Stimulated activated CD4-positive, alpha-beta T cell treated with anti-CD3 and anti-CD28 coated beads, Interleukin-2, amount 100 ng/mL, for 4 hours (primary cell): ENCODE measurements at regions not wholly inside any gene's neighbourhood (a gene's known extent, or its start where the extent isn't known, plus 50 kb on each side); places are given as distances from the start of the nearest gene placed in this dataset.
"Not testable (repeated sequence)": the region's sequence is repeated elsewhere in the genome, so short reads cannot be mapped to it uniquely, and the experiment has no call there.

Experiments
- DNase-seq: peaks from one replicate; pipeline ENCODE4 v3.0.0-alpha.2; 2020; ENCODE audit warnings: low read depth

DNA sequence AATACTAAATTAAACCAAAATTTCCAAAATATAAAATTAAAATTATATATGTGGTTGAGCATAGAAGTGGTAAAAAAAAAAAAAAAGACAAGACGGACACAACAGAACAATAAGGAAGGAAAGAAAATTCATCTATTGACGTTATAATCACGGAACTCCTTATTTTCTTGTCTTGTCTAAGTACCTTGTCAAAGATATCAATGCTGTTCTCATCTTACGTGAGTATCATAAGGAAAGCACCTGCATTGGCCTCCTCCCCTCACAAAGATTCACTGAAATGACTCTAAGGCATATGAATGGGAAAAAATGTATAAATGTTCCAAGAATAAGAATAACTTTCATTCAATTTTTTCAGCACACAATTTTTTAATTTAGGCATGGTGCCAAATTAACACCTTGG lies 135.4 kb downstream of the PPP1R3A start:
- DNase-seq = no peak

DNA sequence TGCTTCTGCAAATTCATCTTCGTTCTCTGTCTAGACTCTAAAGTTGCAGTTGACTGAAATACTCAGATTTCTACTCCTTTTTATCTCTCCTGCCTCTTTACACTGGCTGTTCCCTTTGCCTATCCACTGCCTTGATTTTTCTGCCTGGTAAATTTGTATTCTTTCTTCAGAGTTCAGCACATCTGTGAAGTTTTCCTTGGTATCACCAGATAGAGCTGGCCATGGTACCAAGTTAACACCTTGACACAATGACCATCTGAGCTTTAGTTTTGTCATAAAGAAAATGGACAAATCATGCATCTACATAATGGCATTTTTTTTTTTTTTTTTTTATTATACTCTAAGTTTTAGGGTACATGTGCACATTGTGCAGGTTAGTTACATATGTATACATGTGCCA lies 143.0 kb downstream of the PPP1R3A start:
- no peak for DNase-seq

DNA sequence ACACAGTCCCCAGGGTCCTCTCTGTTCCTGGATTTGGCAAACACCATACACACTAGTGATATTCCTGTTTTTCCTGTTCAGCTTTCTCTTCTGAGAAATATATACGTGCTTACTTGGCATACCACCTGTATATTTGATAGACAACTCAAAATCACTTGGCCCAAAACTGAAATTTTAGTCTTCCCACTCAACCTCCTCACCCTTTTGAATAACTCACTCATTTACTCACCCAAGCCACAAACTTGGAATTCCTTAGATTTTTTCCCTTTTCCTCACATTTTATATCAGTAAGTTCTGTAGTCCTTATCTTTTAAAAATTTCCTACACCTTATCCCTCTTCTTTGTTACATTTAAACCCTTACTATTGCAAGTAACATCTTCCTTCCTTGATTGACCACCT lies 143.4 kb downstream of the PPP1R3A start:
- no peak for DNase-seq

DNA sequence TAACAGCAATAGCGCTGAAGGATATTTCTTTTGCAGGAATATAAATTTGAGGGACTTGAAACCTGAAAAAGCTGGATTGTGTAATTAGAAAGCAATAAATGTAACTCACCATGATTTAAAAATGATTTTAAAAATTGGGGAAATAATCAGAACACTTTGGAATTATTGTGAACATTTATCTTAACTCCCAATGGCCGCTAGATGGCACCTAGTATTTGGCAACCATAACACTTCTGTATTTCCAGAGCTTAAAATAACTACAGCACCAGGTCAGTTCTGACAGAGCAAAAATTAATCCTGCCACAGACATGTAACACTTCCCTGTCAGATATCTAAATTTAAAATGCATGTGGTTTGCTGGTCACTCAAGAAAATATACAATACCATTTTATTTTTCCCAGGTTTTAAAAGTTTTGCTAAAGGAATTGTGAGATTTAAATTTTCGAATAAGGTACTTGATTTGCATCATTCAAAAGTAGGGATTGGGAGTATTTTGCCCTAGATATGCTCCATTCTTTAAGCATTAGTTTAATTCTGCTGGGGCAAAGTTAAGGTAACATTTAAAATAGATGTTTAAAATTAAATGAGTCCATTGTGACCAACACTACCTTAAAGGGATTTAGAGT lies 144.5 kb downstream of the PPP1R3A start:
- no peak for DNase-seq

DNA sequence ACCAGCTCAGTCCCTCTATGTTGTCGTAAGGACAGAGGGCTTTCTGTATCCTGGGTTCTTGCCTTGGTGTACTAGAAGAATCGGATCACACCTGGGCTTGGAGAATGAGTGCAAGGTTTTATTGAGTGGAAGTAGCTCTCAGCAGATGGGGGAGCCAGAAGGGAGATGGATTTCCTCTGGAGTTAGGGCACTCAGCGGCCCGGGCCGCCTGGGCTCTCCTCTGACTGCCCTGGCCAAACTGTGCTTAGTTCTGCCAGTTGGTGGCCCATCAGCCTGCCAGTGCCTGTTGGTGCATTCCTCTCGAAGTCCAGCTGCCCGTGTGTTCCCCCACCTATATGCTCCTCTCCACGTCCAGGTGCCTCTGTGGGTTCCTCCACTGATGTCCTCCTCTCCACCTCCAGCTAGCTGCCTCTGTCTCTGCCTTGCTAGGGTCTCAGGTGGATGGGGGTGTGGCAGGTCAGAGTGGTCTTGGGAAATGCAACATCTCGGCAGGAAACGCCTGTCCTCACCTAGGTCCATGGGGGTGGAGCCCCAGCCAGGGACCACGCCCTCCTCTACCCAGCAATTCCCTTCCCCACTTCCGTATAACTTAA lies 148.6 kb downstream of the PPP1R3A start:
- no peak for DNase-seq

DNA sequence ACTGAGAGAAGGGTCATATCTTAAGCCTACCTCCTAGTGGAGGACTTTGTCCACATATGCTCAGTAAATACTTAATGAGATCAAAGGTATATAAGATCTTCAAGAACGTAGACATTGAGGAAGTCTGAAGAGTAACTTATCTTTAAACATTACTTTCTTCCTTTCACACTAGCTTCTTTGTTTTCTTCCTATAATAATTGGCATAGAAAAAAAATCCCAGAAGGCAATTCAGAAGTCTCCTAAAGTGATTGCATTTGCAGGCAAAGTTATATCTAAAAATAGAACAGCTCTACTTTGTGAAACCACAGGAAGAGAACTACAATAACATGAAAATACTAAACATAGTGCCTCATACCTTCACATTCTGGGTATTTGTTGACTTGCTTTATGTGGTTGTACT lies 150.4 kb downstream of the PPP1R3A start:
- no peak for DNase-seq

DNA sequence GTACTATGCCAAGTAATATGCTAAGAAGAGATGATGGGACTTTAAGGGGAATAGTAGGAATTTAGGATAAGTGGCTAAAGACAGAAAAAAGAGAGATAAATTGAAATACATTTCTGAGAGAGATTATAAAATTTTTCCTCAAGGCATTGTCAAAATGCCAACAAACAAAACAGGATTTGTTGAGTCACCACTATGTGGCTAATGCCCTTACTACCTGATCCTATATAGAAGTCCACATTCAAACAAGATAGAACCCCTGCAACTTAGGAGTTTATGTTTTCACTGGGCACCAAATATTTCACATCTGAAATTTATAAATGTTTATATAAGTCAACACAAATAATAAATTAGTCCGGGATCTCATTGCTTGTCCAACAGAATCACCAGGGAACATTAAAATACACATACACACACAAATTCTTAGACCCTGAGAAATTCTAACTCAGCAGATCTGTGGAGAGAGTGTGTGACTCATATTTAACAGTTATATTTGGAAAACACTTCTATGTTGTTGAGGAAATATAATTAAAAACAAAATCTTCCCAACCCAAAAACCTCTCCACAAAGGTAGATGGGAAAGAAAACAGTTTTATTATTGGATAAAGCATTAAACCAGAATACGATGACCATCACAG lies 154.3 kb downstream of the PPP1R3A start:
- DNase-seq = no peak

DNA sequence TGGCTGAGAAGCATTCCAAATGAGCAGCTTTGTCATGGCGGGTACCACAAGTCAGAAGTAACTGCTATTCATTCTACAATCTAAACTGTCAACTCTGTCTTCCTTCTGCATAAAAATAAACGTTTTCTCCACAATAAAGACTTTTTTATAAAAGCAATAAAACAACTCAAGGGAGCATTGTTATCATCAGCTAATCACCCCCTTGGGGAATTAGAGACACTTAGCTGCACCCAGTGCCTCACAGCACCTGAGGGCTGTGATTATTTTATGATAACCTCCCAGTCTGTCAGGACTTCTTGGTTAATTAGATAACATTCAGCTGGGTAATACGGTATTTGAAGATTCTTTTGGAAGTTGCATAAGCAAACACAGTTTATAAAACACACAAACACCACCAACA lies 155.6 kb downstream of the PPP1R3A start:
- no peak for DNase-seq

DNA sequence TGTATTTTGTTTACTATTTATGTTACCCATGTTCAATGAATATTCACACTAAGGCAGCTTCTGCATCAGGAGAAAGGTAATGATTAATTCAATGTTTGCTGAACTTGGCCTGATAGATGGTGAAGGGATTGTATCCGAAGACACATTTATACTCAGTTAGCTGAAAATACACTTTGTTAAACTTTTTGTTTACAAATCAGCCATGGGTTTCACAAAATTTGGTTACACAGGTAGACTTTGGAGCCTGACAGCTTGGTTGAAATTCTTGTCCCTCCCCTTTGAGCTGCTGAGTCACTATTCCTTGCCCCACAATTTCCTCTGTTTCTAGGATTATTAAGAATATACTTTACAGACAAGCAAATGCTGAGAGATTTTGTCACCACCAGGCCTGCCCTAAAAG lies 162.6 kb downstream of the PPP1R3A start:
- DNase-seq = no peak

DNA sequence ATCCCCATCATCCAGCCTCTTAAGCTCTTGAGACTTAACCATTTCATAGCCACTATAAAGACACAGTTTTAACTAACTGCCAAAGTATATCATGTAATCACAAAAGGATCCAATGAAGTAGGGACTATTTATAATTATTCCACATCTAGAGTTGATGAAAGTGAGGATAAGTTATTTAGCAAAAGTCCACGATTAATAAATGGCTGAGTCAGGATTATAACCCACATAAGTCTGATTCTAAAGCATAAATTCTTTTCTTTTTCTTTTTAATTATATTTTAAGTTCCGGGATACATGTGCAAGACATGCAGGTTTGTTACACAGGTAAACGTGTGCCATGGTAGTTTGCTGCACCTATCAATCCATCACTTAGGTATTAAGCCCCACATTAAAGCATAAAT lies 166.1 kb downstream of the PPP1R3A start:
- DNase-seq = no peak

DNA sequence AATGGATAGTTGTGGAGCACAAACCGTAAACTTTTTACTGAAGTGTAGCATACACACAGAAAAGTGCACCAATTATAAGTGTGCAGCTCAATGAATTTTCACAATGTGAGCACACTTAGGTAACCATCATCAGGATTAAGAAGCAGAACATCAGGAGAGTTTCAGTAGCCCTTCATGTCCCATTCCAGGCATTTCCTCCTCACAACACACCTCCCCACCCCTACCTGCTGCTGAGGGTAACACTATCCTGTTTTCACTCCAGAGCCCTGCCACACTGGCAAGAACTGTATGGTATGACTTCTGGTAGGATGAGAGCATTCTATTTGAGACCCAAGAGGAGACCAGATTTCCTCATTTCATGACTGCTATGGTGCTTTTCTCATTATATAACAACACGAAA lies 166.5 kb downstream of the PPP1R3A start:
- DNase-seq = no peak

DNA sequence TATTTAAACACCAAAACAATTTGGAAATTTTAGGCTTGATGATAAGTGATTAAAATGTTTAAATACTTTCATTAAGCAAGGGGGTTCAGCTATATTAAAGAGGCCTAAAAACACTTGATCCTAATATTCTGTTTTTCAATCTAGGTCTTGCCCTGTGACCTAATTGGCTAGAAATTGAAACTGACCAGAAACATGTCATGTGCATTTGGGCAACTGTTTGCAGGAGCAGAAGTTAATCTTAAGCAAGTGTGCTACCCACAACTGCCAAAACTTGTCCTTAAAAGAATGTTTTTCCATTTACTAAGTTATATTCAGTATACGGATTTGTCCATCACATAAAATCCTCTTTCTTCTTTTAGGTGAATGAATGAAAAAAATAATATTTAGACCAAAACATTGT lies 167.3 kb downstream of the PPP1R3A start:
- no peak for DNase-seq

DNA sequence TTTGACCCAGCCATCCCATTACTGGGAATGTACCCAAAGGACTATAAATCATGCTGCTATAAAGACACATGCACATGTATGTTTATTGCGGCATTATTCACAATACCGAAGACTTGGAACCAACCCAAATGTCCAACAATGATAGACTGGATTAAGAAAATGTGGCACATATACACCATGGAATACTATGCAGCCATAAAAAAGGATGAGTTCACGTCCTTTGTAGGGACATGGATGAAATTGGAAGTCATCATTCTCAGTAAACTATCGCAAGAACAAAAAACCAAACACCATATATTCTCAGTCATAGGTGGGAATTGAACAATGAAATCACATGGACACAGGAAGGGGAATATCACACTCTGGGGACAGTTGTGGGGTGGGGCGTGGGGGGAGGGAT lies 170.4 kb downstream of the PPP1R3A start:
- not testable (repeated sequence) for DNase-seq

DNA sequence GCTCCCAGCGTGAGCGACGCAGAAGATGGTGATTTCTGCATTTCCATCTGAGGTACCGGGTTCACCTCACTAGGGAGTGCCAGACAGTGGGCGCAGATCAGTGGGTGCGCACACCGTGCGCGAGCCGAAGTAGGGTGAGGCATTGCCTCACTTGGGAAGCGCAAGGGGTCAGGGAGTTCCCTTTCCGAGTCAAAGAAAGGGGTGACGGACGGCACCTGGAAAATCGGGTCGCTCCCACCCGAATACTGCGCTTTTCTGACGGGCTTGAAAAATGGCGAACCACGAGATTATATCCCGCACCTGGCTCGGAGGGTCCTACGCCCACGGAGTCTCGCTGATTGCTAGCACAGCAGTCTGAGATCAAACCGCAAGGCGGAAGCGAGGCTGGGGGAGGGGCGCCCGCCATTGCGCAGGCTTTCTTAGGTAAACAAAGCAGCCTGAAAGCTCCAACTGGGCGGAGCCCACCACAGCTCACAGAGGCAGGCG lies 175.8 kb downstream of the PPP1R3A start:
- not testable (repeated sequence) for DNase-seq

DNA sequence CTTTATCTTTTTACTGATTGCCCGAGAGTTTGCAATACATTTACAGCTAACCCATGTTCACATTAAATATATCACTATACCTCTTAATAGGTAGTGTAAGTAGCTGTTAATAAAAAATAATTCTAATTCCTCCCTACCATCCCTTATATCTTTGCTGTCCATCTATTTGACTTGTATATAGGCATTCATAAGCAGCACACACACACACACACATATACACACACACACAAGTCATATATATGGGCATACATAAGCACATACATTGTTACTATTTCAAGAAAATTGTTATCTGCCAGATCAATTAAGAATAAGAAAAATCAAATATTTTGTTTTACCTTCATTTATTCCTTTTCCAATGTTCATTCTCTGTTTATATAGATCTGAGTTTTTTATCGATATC lies 176.4 kb downstream of the PPP1R3A start:
- DNase-seq = no peak

DNA sequence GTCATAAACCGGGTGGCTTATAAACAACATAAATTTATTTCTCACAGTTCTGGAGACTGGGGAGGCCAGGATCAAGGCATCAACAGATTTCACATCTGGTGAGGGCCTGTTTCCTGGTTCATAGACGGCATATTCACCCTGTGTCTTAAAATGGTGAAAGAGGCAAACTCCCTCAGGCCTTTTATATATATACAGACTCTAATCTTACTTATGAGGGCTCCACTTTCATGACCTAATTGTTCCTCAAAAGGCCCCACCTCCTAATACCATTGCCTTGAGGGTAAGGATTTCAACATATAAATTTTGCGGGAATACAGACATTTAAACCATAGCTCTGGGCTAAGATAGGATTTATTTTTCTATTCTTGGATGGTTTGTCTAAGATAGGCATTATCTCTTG lies 187.2 kb downstream of the PPP1R3A start:
- no peak for DNase-seq

DNA sequence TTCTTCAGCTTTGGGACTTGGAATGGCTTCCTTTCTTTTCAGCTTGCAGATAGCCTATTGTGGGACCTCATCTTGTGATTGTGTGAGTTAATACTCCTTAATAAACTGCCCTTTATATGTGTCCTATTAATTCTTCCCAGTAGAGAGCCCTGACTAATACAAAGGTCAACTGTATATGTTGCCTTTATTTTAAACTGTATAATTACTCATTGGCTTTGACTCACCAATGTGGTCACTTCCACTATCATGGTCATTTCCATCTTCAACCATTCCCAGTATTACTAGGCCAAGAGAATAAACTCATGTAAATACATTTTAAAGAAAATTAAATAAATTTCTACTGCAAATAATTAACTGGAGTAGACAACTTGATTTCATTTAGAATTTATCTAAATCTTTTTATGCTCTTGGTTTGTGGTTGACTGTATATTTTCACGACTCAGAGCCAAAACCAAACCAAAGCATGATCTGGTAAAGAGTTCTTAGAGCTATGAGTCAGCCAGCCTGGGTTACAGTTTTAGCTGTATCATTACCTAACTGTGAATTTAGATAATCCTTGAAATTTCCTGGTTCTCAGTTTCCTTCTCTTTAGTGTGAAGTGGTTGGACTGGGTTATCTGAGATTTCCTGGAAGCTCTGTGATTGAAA lies 188.4 kb downstream of the PPP1R3A start:
- no peak for DNase-seq

DNA sequence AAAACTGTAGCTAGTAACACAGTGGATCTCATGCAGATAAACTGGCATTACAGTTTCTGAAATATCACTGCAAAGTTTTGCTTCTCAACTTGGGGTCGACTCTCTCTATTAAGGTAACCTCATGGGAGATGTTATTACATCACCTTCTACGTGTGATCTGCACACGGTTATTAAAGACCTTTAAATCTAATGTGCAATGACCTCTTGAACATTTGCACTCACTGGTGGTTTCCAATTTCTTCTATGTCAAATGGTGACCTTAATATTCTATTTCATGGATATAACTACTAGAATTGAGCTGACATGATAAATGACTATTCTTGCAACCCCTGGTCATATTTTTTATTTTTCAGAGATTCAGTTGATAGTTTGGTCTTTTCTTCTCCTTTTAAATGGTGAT lies 191.3 kb downstream of the PPP1R3A start:
- DNase-seq = no peak

DNA sequence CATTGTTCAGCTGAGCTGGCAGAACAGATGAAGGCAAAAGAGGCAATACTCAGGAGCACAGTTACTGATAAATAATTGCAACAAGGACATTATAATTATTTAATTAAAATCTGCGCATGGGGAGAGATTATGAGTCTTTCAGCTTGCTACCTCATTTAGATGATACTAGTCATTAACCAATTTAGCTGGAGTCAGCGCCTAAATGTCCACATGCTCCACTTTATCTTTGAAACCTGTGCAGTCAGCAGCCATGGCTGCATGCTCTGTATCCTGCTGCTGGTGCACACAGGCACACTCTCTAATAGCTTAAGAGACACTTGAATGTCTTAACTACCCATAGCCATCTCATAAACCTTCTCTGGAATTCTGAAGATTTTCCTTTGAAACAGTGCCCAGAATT lies 196.8 kb downstream of the PPP1R3A start:
- DNase-seq = no peak

DNA sequence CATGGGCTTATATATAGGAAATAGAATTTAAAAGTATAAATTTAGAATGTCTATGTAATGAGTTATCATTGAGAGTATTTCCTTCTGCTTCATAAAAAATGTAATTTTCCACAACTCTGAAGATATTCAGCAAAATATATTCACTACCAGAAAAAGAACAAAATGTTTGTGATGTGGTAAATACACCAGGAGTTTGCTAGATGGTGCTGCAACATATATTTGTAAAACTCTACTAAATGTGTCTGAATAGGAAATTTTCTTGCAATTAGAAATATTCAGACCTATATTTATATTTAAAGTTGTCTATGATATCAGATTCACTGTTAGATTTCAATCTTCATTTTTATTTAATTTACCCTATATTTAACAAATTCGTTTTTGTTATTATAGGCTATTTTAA lies 201.1 kb downstream of the PPP1R3A start:
- no peak for DNase-seq

DNA sequence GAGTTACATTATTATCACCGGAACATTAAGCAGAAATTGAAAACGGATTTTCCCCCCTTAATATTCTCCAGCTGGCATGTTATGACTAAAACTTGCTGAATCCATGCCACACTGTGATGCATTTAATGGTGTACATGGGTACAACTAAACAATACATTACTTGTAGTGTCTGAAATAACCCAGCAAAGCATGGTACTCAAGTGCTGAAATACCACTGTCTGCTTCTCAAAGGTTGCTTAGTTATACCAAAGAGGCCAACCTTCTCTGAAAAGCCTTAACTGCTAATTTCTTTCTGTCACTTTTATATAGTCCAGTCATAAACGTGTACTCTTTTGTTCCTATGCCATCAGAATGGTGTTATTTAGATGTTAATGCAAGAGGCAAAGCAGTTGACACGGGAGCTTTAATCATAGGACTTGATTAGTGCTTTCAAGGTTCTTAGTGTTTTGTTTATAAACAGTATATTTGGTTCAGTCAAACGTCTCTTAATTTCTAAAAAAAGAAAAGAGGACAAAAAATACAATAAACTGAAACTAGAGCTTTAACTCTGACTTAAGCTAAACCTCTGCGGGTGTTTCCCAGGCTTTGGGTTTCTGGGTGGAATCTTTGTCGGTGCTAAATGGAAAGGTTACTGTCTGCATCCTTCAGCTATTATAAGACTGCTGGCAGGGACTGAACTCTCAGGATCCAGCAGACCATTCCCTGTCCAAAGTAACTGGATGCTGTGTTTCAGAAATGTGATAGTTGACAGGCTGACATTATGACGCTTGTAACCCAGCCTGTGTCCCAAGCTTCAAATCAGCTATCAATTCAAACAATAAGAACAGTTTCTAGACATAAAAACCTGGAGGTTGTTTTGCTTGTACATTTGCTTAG lies 202.6 kb downstream of the PPP1R3A start:
- DNase-seq = no peak

DNA sequence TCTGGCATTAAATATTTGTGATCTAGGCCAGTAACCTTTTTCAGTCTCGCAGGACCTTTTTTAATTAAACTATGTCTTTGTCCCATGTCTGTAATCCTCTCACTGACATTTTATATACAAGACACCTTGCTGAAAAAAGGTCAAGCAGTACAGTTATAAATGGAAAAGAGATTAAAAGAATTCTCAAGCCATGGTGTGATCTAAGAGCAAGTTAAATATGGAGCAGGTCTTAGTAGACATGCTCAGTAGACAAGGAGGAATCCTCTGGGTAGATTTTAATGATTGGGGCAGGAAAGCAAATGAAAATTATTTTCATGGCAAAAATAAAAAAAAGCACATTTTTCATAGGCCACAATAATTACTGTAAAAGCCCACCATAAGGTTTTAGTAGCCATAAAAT lies 203.5 kb downstream of the PPP1R3A start:
- DNase-seq = no peak
